ENCODE measurements at regions not wholly inside any gene's neighbourhood (a gene's known extent, or its start where the extent isn't known, plus 50 kb on each side); places are given as distances from the start of the nearest gene placed in this dataset.

DNA sequence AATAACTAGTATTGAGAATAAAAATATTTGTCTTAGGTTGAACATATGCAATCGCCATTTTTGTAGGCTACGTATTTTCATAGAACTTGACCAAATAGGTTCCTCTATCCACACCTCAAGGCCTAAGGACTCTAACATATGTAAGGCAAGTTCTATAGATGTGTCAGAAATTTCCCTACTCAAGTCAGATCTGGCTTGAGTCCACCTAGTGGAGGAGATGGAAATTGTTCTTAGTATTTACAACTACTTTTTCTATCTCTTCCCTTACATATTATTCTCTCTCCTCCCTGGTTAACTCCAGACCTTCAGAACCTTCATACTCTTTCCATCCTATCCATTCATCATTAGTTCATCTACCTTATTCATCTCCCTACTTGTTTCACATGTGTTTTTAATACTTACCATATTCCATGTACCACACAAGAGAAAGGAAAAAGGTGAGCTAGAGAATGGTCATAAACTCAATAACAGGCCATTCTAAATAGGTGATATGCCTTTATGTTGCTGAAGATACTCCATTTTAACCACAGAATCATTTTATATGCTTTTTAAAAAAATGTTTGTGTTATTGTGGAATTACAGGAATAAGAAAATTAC, 174.5 kb upstream of the HDAC9 start:
- DNase-seq = no peak

DNA sequence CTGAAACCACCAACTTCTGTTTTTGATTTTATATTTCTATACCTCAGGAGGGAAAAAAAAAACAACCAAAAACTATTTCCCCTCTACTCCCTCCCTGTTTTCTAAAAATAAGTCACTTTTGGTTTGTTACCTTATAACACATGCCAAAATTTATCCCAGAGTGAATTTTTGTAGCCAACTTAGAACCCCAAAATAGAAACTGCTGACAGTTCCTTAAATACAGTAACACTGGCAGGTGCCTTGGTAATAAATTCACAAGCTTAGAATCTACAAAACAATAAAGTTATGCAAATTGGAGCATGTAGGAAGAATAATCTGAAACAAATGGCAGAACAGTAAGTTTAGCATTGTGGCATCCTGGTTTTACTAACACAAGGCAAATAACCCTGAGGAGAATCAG, 165.0 kb upstream of the HDAC9 start:
- DNase-seq = no peak

GRCh38 chr7:18336626-18337025, 158.9 kb upstream of the HDAC9 start:
- DNase-seq = no peak

DNA sequence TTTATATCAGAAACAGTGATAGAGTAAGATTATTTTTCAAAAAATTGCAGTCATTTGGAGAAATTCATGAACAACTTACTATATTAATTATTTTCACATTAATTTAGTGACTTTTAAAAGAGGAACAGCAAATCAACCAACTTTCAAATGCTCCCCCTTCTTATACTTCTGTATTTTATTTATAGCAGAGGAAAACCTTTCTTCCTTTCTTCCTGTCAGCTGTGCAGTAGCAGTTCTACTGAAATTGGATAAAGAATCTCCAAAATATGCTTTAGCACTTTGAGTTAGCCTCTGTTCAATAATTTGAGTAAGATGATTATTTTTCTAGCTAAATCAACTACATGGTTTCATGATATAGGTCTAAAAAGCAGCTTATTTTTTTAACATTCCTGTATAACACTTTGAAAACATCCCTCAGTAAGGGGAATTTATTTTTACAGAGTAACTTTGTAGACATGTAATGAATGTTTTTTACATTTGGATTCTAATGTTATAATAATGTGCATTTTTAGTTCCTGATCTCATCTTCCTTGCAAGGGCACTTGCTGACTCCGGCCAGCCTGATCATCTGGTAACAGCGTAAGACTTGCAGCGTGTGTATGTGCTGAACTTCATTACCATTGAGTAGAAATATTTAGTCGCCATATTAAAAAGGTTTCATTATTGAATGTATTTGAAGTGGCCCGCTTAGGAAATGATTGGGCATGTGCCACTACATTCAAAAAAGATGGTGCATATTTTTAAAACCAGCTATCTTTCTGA, 158.3 kb upstream of the HDAC9 start:
- no peak for DNase-seq

GRCh38 chr7:18338910-18339523, 156.5 kb upstream of the HDAC9 start:
- DNase-seq = no peak

GRCh38 chr7:18341756-18342155, 153.8 kb upstream of the HDAC9 start:
- DNase-seq = no peak

GRCh38 chr7:18343047-18343446, 152.5 kb upstream of the HDAC9 start:
- DNase-seq = no peak

DNA sequence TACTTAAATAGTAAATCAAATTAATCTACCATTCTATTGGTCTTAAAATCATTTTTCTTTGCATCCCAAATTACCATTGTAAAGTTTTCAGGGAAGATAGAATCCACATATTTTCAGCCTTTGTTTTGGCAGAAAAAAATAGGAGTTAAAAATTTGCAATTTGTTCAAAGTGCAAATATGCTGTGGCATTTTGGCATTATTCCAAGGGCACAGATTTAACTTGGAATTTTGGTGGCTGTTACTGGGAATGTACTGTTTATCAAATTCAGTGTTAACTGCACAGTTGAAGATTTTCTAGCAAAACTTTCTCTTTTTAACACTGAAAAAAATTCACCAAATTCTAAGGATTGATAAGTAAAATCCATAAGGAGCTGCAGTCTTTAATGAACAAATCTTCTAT, 151.0 kb upstream of the HDAC9 start:
- DNase-seq = no peak

- peak; percentile 61 for DNase-seq
These were observed 149.8 kb upstream of the HDAC9 start for GRCh38 chr7:18345641-18346234.

DNA sequence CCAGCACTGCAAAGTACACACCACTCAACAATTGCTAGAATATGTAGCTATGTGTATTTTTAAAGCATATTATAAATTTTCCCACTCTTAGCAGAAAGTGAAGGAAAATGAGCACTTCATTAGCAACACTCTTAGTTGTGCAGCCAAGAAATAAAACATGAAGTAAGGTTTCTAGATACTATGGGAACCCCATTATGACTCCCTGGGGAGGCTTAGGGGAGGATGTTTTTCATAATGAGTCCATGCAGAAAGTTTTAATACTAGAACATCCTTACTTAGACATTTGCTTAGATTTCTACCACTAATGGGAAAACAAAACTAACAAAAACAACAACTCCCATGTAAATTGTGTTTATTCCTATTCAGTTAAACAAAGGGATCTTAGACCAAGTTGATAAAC, 148.4 kb upstream of the HDAC9 start:
- no peak for DNase-seq

- DNase-seq = no peak
These were observed 144.9 kb upstream of the HDAC9 start for GRCh38 chr7:18350678-18351077.

- no peak for DNase-seq
These were observed 143.0 kb upstream of the HDAC9 start for GRCh38 chr7:18352339-18353255.

DNA sequence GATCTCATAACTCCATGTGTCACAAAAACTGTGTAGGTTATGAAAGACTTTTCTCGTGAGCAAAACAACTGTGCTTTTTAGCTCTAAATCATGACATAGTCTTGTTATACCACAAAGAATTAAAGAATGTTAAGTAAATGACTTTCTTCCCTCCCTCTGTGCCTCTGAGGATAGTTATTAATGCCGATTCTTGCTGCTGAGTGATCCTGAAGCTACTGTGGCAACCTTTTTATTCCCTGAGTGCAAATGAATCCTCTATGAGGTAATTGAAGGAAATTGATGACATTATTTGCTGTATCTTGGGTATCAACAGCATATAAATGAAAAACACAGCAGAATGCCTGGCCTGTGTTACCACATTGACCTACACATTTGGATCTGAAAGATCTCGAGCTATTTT, 142.2 kb upstream of the HDAC9 start:
- no peak for DNase-seq

GRCh38 chr7:18354108-18355085, 141.2 kb upstream of the HDAC9 start:
- DNase-seq = no peak

DNA sequence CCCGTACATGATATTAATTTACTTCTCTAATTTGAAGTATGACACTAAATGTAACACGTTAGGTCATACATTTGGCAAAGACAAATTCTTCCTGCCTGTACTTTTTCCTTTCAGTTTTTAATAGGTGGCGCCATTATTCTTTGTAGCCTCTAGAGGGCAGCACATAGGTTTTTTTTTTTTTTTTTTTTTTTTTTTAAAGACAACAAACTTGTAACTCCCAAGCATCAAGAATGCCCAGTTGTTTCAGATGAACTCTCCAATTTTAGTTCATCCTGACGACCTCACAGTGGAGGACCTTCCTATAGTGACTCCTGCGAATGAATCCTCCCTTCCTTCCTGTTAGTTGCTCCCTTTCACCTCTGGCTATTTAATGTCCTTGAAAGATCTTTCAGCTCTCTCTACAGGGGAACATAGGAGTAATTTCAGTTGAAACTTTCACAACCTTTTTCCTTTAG, 139.3 kb upstream of the HDAC9 start:
- no peak for DNase-seq

GRCh38 chr7:18357691-18358090, 137.9 kb upstream of the HDAC9 start:
- no peak for DNase-seq

- DNase-seq = no peak
These were observed 133.8 kb upstream of the HDAC9 start for GRCh38 chr7:18361756-18362155.

GRCh38 chr7:18363751-18364380, 131.7 kb upstream of the HDAC9 start:
- no peak for DNase-seq

DNA sequence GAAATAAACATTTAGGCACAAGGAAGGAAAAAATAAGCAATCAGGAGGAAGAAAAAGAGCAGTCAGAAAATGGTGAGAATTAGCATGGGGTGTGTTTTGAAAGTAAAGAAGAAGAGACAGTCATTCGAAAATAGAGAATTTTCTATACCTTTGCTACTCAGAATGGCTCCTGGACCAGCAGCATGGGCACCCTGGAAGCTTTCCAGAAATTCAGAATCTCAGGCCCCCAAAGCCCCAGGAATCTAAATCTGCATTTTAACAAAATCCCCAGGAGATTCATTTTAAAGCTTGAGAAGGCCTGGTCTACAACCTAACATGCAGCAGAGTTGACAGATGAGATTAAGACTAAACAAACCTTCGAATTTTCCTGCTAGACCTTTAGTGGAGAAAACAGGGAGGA, 131.2 kb upstream of the HDAC9 start:
- no peak for DNase-seq

- no peak for DNase-seq
These were observed 129.2 kb upstream of the HDAC9 start for GRCh38 chr7:18366394-18366793.

GRCh38 chr7:18369011-18369410, 126.5 kb upstream of the HDAC9 start:
- no peak for DNase-seq

Measured in activated effector memory CD4-positive, alpha-beta T cell treated with anti-CD3 and anti-CD28 coated beads, Interleukin-2, amount 50 U/mL, for 16 hours (primary cell).